ENCODE measurements at regions not wholly inside any gene's neighbourhood (a gene's known extent, or its start where the extent isn't known, plus 50 kb on each side); places are given as distances from the start of the nearest gene placed in this dataset.

DNA sequence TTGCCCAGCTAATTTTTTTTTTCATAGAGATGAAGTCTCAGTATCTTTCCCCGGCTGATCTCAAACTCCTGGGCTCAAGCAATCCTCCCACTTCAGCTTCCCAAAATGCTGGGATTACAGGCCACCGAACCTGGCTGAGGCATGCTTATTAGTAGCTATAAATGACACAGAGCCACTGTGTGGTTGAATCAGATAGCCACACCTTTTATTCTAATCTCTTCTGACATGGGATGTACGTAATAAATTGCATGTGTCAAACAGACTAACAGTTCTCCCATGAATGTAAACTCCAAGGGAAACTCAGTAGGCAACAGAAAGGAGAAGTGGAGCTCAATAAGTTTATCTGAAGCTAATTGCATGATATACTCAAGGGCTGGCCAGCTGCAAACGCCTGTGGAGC lies 139.8 kb upstream of the VCX3A start:
- Histone ChIP-seq H3K27ac (replicated peaks) (no peak overlapping the region), H3K9me3 (replicated peaks) (no peaks in the 10 kb centered on the region), H3K27me3 (ENCODE audit: low read depth) (no peaks in the 10 kb centered on the region), H3K4me1 (no peaks in the 10 kb centered on the region), H3K4me3 (no peak overlapping the region), H3K36me3 (no peaks in the 10 kb centered on the region)
- no peak for TF ChIP-seq CTCF (IDR thresholded peaks at IDR 0.05; ENCODE audit: borderline replicate concordance)
- intact Hi-C loops (cut with micrococcal nuclease) = no loop called here
- DNase-seq = no peak

DNA sequence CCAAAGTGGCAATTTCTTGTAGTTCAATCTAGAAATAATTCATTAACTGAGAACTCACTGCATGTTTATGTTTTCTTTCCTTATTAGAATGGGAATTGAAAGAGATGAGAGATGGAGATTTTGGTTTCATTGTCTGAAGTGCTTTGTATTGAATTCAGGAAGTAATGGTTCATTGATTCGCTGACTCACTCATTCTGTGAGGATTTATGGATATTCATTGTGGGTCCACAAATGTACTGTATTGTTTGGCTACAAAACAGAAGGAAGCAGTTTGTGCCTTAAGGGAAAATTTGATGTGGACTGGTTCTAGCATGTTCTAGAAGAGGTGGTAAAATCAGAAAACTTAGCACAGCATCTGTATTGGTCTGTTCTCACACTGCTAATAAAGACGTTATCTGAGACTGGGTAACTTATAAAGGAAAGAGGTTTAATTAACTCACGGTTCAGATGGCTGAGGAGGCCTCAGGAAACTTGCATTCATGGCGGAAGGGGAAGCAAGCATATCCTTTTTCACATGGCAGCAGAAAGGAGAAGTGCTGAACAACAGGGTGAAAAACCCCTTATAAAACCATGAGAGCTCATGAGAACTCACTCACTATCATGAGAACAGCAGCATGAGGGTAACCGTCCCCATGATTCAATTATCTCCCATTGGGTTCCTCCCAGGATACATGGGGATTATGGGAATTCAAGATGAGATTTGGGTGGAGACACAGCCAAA lies 132.3 kb upstream of the VCX3A start:
- no peak overlapping the region for H3K4me3 ChIP-seq
- H3K36me3 ChIP-seq = no peaks in the 10 kb centered on the region
- H3K27me3 ChIP-seq (ENCODE audit: low read depth) = no peaks in the 10 kb centered on the region
- no peaks in the 10 kb centered on the region for H3K9me3 ChIP-seq (replicated peaks)
- TF ChIP-seq CTCF (IDR thresholded peaks at IDR 0.05; ENCODE audit: borderline replicate concordance) = no peak
- DNase-seq = no peak
- no peak overlapping the region for H3K27ac ChIP-seq (replicated peaks)
- H3K4me1 ChIP-seq = no peaks in the 10 kb centered on the region
- intact Hi-C loops (cut with micrococcal nuclease) = no loop called here

- intact Hi-C loops (cut with micrococcal nuclease) = no loop called here
- Histone ChIP-seq H3K9me3 (replicated peaks) (no peaks in the 10 kb centered on the region), H3K4me3 (no peak overlapping the region), H3K4me1 (no peaks in the 10 kb centered on the region), H3K27ac (replicated peaks) (no peak overlapping the region), H3K36me3 (no peaks in the 10 kb centered on the region), H3K27me3 (ENCODE audit: low read depth) (no peaks in the 10 kb centered on the region)
- TF ChIP-seq CTCF (IDR thresholded peaks at IDR 0.05; ENCODE audit: borderline replicate concordance) = no peak
- DNase-seq = no peak
Measured at GRCh38 chrX:6666624-6667023, 131.7 kb upstream of the VCX3A start.

- no peak for TF ChIP-seq CTCF (IDR thresholded peaks at IDR 0.05; ENCODE audit: borderline replicate concordance)
- intact Hi-C loops (cut with micrococcal nuclease) = no loop called here
- no peak for DNase-seq
- Histone ChIP-seq H3K9me3 (replicated peaks) (no peaks in the 10 kb centered on the region), H3K27me3 (ENCODE audit: low read depth) (no peaks in the 10 kb centered on the region), H3K4me3 (no peak overlapping the region), H3K27ac (replicated peaks) (no peak overlapping the region), H3K4me1 (no peaks in the 10 kb centered on the region), H3K36me3 (no peaks in the 10 kb centered on the region)
Measured at GRCh38 chrX:6661736-6662135, 126.8 kb upstream of the VCX3A start.

- Histone ChIP-seq H3K27me3 (ENCODE audit: low read depth) (no peaks in the 10 kb centered on the region), H3K27ac (replicated peaks) (no peak overlapping the region), H3K4me1 (no peaks in the 10 kb centered on the region), H3K4me3 (no peak overlapping the region), H3K9me3 (replicated peaks) (no peaks in the 10 kb centered on the region), H3K36me3 (no peaks in the 10 kb centered on the region)
- TF ChIP-seq CTCF (IDR thresholded peaks at IDR 0.05; ENCODE audit: borderline replicate concordance) = no peak
- intact Hi-C loops (cut with micrococcal nuclease) = no loop called here
- no peak for DNase-seq
Measured at GRCh38 chrX:6660567-6661264, 125.8 kb upstream of the VCX3A start.
